SK-N-SH treated with all-trans-retinoic acid at 6 μM for 48 hours (cell line): ENCODE measurements at regions not wholly inside any gene's neighbourhood (a gene's known extent, or its start where the extent isn't known, plus 50 kb on each side); places are given as distances from the start of the nearest gene placed in this dataset.

Experiments
- ATAC-seq: fragments of 200-7000 bp; cut with Tn5 transposase; 3 replicates; pipeline ENCODE4 v1.9.1; 2020; ENCODE audit warnings: mild to moderate bottlenecking, moderate library complexity
- ARNTL ChIP-seq: fragments of 450-650 bp; formaldehyde crosslinking; IDR thresholded peaks from 2 replicates; pipeline ENCODE4 v1.5.0; 2020; ENCODE audit warnings: low read depth, mild to moderate bottlenecking, moderate library complexity, borderline replicate concordance
- BACH2 ChIP-seq: fragments of 250-450 bp; sonication (Bioruptor Pico); IDR thresholded peaks from 2 replicates; pipeline ENCODE4 v1.9.0; 2021; ENCODE audit warnings: mild to moderate bottlenecking, borderline replicate concordance
- CSDC2 ChIP-seq: fragments of 250-450 bp; sonication (Bioruptor Pico); IDR thresholded peaks from 2 replicates; pipeline ENCODE4 v1.5.0; 2020; ENCODE audit warnings: mild to moderate bottlenecking, moderate library complexity
- ESRRG ChIP-seq: fragments of 250-450 bp; sonication (Bioruptor Pico); IDR thresholded peaks from 2 replicates; pipeline ENCODE4 v1.6.1; 2021; ENCODE audit warnings: mild to moderate bottlenecking
- GLIS3 ChIP-seq: fragments of 250-450 bp; sonication (Bioruptor Pico); IDR thresholded peaks from 2 replicates; pipeline ENCODE4 v1.5.0; 2020; ENCODE audit warnings: mild to moderate bottlenecking, moderate library complexity
- OSR1 ChIP-seq: fragments of 250-450 bp; sonication (Bioruptor Pico); IDR thresholded peaks from 2 replicates; pipeline ENCODE4 v1.8.0; 2022; ENCODE audit warnings: moderate library complexity, mild to moderate bottlenecking, inconsistent platforms
- RARB ChIP-seq: fragments of 250-450 bp; sonication (Bioruptor Pico); IDR thresholded peaks from 2 replicates; pipeline ENCODE4 v1.8.0; 2021; ENCODE audit warnings: mild to moderate bottlenecking, moderate library complexity
- TCF4 ChIP-seq: fragments of 250-450 bp; sonication (Bioruptor Pico); IDR thresholded peaks from 2 replicates; pipeline ENCODE4 v1.8.0; 2021; ENCODE audit warnings: mild to moderate bottlenecking, moderate library complexity, borderline replicate concordance
- ZFP3 ChIP-seq: fragments of 250-450 bp; sonication (Bioruptor Pico); IDR thresholded peaks from 2 replicates; pipeline ENCODE4 v1.5.0; 2020; ENCODE audit warnings: mild to moderate bottlenecking, moderate library complexity
- ZFP30 ChIP-seq: fragments of 450-650 bp; formaldehyde crosslinking; IDR thresholded peaks from 2 replicates; pipeline ENCODE4 v1.5.0; 2022; ENCODE audit warnings: mild to moderate bottlenecking, moderate library complexity
- ZNF565 ChIP-seq: fragments of 450-650 bp; formaldehyde crosslinking; conservative IDR thresholded peaks from 2 replicates; pipeline ENCODE4 v1.5.0; 2020; ENCODE audit warnings: low read depth, mild to moderate bottlenecking, moderate library complexity
- ZNF8 ChIP-seq: fragments of 450-650 bp; formaldehyde crosslinking; IDR thresholded peaks from 2 replicates; pipeline ENCODE4 v1.5.0; 2020; ENCODE audit warnings: mild to moderate bottlenecking, moderate library complexity
- TF ChIP-seq, protein P1 (sequence below): fragments of 250-450 bp; sonication (Bioruptor Pico); IDR thresholded peaks from 2 replicates; pipeline ENCODE4 v1.5.1; 2020; ENCODE audit warnings: low read depth, mild to moderate bottlenecking, moderate library complexity
- TF ChIP-seq, protein P2 (sequence below): fragments of 250-450 bp; sonication (Bioruptor Pico); IDR thresholded peaks from 2 replicates; pipeline ENCODE4 v1.5.1; 2021; ENCODE audit warnings: mild to moderate bottlenecking, moderate library complexity
- TF ChIP-seq, protein P3 (sequence below): fragments of 250-450 bp; sonication (Bioruptor Pico); IDR thresholded peaks from 2 replicates; pipeline ENCODE4 v1.8.0; 2020; ENCODE audit warnings: mild to moderate bottlenecking, moderate library complexity, borderline replicate concordance
- TF ChIP-seq, protein P4 (sequence below): fragments of 250-450 bp; sonication (Bioruptor Pico); IDR thresholded peaks from 2 replicates; pipeline ENCODE4 v1.5.0; 2020; ENCODE audit warnings: mild to moderate bottlenecking, moderate library complexity

DNA sequence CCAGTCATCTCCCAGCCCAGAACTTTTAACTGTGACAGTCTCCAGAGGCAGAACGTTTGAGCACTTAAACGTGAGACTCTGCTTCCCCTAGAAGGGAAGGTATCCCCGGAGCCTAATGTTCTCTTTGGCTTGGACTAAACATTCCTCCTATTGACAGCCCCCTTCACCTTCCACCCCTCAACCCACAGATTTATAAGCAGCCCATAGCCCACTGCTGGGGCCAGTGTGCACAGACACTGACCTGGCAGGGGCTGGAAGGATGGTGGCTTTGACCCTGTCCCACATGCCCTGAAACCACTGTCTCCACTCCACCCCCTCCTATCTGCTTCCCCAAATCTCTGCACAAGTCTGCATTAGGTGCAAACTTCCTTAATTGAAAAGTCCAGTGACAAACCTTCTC, 715.0 kb upstream of the IGFBP3 start:
- no peak for ATAC-seq
- TF ChIP-seq, protein P1, sequence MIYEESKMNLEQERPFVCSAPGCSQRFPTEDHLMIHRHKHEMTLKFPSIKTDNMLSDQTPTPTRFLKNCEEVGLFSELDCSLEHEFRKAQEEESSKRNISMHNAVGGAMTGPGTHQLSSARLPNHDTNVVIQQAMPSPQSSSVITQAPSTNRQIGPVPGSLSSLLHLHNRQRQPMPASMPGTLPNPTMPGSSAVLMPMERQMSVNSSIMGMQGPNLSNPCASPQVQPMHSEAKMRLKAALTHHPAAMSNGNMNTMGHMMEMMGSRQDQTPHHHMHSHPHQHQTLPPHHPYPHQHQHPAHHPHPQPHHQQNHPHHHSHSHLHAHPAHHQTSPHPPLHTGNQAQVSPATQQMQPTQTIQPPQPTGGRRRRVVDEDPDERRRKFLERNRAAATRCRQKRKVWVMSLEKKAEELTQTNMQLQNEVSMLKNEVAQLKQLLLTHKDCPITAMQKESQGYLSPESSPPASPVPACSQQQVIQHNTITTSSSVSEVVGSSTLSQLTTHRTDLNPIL (CRISPR knock-in tag) = no peak
- TF ChIP-seq, protein P2, sequence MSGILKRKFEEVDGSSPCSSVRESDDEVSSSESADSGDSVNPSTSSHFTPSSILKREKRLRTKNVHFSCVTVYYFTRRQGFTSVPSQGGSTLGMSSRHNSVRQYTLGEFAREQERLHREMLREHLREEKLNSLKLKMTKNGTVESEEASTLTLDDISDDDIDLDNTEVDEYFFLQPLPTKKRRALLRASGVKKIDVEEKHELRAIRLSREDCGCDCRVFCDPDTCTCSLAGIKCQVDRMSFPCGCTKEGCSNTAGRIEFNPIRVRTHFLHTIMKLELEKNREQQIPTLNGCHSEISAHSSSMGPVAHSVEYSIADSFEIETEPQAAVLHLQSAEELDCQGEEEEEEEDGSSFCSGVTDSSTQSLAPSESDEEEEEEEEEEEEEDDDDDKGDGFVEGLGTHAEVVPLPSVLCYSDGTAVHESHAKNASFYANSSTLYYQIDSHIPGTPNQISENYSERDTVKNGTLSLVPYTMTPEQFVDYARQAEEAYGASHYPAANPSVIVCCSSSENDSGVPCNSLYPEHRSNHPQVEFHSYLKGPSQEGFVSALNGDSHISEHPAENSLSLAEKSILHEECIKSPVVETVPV = no peak
- TF ChIP-seq RARB = no peak
- no peak for TF ChIP-seq CSDC2
- TF ChIP-seq GLIS3 (CRISPR knock-in tag) = no peak

DNA sequence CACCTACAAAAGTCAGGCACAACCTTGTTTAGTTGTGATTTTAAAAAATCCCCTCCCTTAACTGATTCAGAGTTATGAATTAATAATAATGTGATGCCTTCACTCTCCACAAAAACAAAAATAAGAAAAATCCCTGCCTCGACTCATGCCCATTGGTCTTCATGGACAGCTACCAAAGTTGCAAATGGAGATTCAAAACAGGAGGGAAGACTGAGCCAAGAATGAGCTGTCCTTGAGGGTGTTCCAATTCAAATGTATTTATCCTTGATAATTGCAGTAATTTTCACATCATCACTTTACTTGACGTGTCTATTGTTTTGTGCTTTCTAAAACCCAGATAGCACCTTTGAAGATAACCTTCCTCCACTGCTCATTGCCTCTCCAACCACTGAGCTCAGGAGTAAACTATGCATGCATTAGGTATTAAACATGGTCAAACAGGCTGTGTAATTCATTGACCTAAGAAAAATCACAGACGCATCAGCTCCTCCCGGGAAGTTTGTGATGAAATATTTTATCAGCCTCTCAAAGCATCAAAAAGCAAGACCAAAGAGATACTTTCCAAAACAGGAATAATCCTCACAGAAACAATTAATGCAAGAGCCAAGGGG, 712.7 kb upstream of the IGFBP3 start:
- TF ChIP-seq ZNF565 (no peak), ESRRG (CRISPR knock-in tag) (no peak), CSDC2 (no peak), GLIS3 (CRISPR knock-in tag) (no peak), OSR1 (CRISPR knock-in tag) (no peak), BACH2 (CRISPR knock-in tag) (no peak), ZNF8 (CRISPR knock-in tag) (no peak), RARB (no peak), ZFP3 (CRISPR knock-in tag) (no peak)
- TF ChIP-seq, protein P2 = no peak
- TF ChIP-seq, protein P3, sequence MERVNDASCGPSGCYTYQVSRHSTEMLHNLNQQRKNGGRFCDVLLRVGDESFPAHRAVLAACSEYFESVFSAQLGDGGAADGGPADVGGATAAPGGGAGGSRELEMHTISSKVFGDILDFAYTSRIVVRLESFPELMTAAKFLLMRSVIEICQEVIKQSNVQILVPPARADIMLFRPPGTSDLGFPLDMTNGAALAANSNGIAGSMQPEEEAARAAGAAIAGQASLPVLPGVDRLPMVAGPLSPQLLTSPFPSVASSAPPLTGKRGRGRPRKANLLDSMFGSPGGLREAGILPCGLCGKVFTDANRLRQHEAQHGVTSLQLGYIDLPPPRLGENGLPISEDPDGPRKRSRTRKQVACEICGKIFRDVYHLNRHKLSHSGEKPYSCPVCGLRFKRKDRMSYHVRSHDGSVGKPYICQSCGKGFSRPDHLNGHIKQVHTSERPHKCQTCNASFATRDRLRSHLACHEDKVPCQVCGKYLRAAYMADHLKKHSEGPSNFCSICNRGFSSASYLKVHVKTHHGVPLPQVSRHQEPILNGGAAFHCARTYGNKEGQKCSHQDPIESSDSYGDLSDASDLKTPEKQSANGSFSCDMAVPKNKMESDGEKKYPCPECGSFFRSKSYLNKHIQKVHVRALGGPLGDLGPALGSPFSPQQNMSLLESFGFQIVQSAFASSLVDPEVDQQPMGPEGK (CRISPR knock-in tag) = no peak
- TF ChIP-seq, protein P1 (CRISPR knock-in tag) = no peak
- TF ChIP-seq, all 23 proteins: peak for 0
- ATAC-seq = no peak

DNA sequence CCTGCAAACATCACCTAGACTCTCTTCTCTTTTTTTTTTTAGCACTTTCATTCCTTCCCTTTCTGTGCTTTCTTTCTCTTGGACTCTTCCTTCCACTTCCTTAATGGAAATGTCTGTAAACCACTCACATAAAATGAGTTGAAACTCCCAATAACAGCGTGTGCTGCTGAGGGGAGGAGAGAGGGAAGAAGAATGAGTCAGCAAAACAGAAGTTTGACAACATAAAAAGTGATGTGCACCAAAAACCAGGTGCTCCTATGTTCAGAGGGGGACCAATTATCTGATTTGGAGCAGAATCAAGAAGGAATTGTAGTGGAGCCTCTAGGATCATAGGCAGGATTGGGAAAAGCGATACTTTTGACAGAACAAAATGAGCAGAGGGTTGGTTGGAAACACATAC, 712.1 kb upstream of the IGFBP3 start:
- TF ChIP-seq ZFP30 (CRISPR knock-in tag) = no peak
- TF ChIP-seq ZNF8 (CRISPR knock-in tag) = no peak
- TF ChIP-seq, protein P1 (CRISPR knock-in tag) = no peak
- no peak for TF ChIP-seq ARNTL (CRISPR knock-in tag)
- TF ChIP-seq TCF4 (CRISPR knock-in tag) = no peak
- TF ChIP-seq ESRRG (CRISPR knock-in tag) = no peak
- TF ChIP-seq, protein P4, sequence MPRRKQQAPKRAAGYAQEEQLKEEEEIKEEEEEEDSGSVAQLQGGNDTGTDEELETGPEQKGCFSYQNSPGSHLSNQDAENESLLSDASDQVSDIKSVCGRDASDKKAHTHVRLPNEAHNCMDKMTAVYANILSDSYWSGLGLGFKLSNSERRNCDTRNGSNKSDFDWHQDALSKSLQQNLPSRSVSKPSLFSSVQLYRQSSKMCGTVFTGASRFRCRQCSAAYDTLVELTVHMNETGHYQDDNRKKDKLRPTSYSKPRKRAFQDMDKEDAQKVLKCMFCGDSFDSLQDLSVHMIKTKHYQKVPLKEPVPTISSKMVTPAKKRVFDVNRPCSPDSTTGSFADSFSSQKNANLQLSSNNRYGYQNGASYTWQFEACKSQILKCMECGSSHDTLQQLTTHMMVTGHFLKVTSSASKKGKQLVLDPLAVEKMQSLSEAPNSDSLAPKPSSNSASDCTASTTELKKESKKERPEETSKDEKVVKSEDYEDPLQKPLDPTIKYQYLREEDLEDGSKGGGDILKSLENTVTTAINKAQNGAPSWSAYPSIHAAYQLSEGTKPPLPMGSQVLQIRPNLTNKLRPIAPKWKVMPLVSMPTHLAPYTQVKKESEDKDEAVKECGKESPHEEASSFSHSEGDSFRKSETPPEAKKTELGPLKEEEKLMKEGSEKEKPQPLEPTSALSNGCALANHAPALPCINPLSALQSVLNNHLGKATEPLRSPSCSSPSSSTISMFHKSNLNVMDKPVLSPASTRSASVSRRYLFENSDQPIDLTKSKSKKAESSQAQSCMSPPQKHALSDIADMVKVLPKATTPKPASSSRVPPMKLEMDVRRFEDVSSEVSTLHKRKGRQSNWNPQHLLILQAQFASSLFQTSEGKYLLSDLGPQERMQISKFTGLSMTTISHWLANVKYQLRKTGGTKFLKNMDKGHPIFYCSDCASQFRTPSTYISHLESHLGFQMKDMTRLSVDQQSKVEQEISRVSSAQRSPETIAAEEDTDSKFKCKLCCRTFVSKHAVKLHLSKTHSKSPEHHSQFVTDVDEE (CRISPR knock-in tag) = no peak
- no peak for TF ChIP-seq ZNF565
- no peak for ATAC-seq
